ENCODE measurements at regions not wholly inside any gene's neighbourhood (a gene's known extent, or its start where the extent isn't known, plus 50 kb on each side); places are given as distances from the start of the nearest gene placed in this dataset.

DNA sequence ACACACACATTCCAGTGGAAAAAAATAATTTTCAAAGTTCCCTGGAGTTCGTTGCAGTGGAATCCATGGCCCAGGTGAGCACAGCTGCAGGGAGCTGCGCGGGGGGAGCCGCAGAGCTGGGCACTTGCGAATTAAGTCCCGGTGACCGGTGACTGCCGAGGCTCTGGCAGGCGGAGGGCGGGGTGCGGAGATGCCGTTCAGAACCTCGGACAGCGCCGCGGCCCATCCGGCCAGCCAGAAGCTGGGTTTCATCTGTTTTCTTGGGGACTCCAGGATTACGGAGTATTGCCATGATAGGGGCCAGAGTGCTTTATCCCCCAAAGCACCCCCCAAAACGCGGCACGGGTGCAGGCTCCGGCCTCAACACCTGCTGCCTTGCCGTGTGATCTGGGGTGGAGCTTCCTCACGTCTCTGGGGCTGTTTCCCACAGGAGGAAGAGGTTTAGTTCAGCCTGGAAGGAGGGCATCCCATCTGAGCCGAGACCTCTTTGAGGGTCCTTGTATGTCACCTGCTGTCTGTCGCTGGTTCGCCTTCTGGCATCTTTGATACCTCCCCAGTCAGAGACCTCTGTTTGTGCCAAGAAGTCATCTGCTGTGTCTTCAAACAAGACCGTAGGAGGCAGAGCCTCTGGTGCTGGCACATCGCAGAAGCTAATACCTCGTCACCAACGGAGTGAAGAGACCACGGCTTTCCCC, 99.4 kb downstream of the YTHDF1 start:
- no peak for DNase-seq (ENCODE audit: low spot score)

DNA sequence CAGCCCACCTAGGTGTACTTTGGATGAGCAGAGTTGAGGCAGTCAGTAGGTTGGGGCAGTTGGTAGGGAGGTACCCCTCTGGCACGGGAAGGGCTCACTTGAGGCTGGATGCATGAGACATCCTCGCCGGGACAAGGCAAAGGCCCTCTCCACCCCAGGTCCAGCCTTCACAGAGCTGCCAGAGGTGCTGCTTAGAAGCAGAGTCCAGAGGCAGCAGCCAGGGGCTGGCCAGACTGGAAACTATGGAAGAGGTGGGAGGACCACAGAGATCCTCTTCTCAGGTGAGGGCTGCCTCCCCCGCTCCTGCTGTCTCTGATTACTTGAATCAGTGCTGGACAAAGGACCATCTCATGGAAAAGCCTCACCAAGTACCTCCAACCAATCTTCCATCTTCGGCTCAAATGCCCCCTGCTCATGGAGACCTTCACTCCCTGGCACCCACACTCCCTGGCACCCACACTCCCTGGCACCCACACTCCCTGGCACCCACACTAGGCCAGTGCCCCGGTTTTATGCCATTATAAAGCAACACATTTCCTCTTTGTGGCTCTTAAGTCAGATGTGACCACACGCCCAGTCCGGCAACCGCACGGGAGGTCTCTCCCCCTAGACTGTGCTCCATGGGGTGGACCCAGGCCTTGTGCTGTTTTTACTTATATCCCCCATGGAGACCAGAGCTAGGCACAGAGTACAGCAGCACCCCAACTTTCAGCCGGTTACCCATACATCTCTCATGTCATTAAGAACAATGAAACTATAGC, 100.1 kb downstream of the YTHDF1 start:
- DNase-seq (ENCODE audit: low spot score), result no peak

GRCh38 chr20:63114693-63115311, 101.1 kb downstream of the YTHDF1 start:
- no peak for DNase-seq (ENCODE audit: low spot score)

- DNase-seq (ENCODE audit: low spot score), result no peak
Observed at GRCh38 chr20:63114006-63114692, 101.8 kb downstream of the YTHDF1 start.

DNA sequence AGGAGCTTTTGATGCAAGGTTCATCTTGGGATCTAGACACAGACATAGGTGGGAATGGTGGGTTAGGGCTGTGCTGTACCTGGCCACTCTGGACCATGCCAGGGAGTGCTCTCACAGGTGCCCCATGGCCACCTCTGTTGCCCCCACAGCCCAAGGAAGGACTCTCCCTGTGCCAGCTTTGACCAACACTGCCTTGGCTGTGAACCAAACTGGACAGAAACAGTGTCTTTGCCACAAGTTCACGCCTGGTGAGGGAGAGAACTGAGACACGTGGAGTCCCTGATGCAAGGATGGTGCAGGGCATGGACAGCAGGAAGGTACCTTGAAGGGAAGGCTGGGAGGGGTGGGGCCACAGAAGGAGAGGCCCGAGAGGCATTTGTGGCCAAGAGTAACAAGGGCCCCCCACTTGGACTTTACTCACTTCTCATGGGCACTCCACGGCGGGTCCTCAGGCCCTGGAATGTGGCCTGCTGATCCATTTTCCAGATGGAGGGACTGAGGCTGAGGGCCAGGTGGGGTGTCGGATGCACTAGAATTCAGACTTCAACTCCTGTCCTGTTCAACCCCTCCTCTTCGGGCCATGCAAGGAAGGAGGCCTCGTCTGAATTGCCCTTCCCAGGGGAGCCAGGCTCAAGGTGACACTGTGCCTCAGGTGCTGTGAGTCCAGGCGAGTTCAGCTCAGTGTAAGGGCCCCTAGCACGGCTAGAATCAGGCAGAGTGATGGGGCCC, 103.3 kb downstream of the YTHDF1 start:
- DNase-seq (ENCODE audit: low spot score), result no peak

- no peak for DNase-seq (ENCODE audit: low spot score)
Observed at GRCh38 chr20:63108247-63108646, 101.5 kb upstream of the BHLHE23 start.

- DNase-seq (ENCODE audit: low spot score), result no peak
Observed at GRCh38 chr20:63107449-63108200, 100.9 kb upstream of the BHLHE23 start.

- no peak for DNase-seq (ENCODE audit: low spot score)
Observed at GRCh38 chr20:63106765-63107448, 100.1 kb upstream of the BHLHE23 start.

- DNase-seq (ENCODE audit: low spot score), result peak; percentile 62
Observed at GRCh38 chr20:63106108-63106764, 99.5 kb upstream of the BHLHE23 start.

DNA sequence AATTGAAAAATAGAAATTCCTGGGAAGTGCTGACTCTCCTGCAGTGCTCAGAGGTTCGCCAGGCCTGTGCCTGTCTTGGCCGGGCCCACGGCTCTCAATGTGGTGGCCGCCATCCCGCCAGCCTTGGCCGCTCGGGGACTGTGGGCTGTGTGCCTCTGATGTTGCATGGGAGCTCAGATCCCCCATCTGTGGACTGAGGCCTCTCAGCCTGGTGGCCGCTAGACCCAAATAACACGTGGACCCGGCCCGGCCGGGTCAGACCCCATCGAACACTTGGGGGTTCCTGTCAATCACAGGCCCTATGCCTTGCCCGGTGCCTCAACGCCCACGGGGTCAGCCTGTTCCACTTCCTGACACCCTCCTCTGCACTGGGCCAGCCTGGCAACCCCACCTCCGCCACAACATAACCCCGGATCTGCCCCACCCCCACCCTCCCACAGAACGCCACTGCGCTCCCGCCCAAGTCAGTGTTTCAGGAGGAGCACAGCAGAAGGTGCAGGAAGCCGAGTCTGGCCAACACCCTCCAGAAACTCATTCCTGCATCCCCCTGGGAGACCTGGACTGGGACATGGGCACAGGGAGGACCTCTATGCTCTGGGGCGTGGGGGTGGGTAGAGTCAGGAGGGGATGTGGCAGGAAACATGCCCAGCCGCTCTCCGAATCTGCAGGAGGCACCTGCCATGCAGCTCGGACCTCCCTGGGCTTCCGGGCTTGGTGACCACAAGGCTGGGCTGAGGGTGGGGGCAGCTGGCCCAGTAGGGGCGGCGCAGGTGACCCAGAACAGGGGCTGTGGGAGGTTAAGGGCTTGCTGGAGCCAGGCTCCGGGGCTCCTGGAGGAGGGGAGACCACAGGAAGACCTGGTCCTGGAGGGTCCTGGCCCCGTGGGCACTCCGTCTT, 98.7 kb upstream of the BHLHE23 start:
- no peak for DNase-seq (ENCODE audit: low spot score)

DNA sequence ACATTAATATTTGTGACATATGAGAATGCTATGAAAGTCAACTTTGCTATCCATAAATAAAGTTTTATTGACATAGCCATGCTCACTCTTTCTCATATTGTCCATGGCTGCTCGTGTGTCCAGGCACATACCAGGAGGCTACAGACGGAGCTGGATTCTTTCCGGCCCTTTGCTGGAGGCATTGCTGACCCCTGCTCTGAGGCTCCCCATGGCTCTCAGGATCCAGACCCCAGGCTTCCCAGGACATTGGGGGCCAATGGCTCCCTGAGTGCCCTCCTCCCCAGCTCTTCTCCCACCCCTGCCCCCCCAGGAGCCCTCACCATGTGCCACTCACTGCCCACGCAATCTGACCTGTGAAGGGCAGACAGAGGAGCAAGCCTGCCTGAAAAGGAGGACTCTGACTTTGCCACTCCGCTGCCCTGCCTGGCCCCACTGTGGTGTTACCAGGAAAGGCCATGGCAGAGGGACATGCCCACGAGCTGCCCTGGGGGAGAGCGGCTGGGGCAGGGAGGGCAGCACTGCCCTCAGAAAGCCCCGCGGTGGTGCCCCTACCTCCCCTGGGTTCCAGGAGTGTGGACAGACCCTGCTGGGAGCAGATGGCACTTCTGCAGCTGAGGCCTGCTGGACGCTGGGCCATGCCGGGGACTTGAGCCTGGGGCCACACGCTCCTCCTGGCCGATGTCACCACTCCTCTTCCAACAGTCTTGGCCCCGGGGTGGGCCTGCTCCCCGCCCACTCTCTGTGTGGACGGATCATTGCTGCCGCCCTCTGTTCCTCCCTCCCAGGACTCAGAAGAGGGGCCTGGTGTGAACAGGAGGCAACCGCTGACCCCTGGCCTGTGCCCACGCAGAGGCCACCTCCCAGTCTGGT, 97.8 kb upstream of the BHLHE23 start:
- no peak for DNase-seq (ENCODE audit: low spot score)

DNA sequence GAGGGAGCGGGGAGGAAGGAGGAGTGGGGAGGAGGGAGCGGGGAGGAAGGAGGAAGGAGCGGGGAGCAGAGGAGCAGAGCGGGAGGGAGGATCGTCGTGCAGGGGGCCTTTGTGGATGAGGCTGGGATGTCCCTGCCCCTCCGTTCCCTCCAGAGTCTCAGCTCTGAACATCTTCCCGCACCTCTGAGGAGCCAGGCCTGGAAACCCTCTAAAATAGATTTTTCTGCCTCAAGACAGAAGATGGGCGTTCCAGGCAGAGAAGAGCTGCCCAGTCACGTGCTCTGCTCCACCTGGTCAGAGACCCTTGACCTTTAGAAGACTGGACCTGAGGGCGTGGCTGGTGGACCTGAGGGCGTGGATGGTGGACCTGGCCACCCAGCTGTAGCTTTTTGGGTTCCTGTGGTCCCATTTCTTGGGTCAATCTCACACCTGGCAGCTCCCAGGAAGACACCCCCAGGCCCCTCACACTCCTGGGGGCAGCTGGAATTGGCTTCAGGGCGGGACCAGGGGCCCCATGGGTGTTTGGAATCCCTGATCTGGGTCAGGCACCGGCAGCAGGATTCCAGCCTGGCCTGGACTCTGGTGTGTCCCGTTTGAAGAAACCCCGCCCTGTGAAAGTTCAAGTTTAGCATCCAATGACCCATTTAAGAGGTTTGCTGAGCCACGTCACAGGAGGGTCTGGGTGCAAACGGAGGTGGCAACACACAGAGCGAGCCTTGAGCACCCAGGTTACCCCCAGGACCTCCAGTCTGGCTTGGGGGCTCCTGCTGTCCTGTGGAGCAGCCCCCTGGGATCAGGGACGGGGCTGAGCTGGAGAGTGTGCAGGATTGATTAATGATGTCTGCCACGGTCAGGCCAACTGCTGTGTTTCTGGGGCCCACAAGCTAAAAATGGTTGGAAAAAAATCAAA, 96.9 kb upstream of the BHLHE23 start:
- no peak for DNase-seq (ENCODE audit: low spot score)

DNA sequence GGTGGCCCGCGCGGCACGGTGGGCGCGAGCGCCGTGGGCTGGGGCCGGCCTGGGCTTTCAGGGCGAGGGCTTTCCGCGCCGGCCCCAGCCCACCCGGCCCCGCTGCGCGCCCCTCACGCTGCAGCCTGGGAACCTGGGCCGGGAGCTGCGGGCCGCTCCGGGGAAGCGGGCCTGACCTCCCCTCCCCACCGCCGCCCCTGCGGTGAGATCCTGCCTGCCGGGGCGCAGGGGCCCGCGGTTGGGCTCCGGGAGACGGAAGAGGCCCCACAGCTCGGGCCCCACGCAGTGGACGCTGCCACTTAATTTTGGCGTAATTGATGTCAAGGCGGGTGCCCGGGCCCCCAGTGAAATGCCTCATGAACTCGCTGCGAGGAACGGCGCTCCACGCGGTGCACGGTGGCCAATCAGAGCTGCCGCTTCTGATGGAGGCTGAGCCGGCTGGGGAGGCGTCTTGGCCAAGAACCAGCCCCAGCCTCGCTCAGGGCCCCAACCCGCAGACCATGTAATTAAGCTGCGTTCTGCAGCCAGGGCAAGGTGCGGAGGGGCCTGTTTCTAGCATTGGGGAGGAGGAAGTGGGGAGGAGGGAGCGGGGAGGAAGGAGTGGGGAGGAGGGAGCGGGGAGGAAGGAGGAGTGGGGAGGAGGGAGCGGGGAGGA, 96.1 kb upstream of the BHLHE23 start:
- no peak for DNase-seq (ENCODE audit: low spot score)

- peak; percentile 43 for DNase-seq (ENCODE audit: low spot score)
Observed at GRCh38 chr20:63101781-63102720, 95.3 kb upstream of the BHLHE23 start.

Data from ureter (tissue), 1 donor.